Ishikawa (cell line): ENCODE measurements at regions not wholly inside any gene's neighbourhood (a gene's known extent, or its start where the extent isn't known, plus 50 kb on each side); places are given as distances from the start of the nearest gene placed in this dataset.

ENCODE experiments used
- FOXM1 ChIP-seq: IDR thresholded peaks from 2 replicates; pipeline ENCODE4 v1.6.1; 2012; ENCODE audit warnings: low read depth, borderline replicate concordance
- TF ChIP-seq, protein P1 (sequence below): IDR thresholded peaks from 2 replicates; pipeline ENCODE4 v1.6.1; 2012

DNA sequence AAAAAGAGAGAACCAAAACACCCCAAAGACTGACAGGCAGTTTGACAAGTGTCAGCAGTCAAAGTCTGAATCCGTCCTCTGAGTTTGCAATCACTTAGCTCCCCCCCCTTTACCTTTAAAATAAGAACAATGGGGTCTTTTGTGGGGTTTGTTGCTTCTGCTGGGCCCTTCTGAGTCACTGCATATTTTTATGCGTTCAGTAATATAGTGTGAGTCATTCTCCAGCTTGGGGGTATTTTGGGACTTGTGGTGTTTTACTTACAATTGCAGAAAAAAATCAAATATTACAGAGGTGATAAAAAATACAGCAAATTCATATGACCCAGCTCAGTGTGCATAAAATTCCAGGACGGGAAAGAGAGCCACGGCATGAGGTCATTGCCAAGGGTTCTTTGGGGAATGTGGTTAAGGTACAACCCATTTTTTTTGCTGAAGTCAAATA lies 120.1 kb downstream of the CYLD start:
- TF ChIP-seq, protein P1, sequence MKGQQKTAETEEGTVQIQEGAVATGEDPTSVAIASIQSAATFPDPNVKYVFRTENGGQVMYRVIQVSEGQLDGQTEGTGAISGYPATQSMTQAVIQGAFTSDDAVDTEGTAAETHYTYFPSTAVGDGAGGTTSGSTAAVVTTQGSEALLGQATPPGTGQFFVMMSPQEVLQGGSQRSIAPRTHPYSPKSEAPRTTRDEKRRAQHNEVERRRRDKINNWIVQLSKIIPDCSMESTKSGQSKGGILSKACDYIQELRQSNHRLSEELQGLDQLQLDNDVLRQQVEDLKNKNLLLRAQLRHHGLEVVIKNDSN = no peak
- no peak for TF ChIP-seq FOXM1
